ENCODE measurements at regions not wholly inside any gene's neighbourhood (a gene's known extent, or its start where the extent isn't known, plus 50 kb on each side); places are given as distances from the start of the nearest gene placed in this dataset.
A peak's percentile ranks its signal among the peaks of the same experiment; 100 is the strongest.

DNA sequence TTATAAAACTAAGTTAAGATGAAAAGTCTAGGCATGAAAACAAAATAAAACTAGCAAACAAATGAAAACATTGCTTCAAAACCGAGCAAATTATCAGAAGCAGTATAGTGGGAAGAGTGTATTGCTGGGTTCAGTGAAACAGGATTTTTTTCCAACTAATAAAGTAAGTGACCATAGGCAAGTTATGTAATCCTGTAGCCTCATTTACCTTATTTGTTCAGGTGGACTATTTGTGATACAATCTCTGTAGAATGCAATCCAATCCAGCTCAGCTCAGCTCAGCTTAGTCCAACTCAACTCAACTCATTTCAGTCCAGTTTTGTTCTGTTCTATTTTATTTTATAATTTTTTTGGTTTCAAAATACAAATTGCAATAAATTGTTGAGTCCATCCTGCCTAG is 276.7 kb upstream of the LRIG3 start:
- no peak for DNase-seq

DNA sequence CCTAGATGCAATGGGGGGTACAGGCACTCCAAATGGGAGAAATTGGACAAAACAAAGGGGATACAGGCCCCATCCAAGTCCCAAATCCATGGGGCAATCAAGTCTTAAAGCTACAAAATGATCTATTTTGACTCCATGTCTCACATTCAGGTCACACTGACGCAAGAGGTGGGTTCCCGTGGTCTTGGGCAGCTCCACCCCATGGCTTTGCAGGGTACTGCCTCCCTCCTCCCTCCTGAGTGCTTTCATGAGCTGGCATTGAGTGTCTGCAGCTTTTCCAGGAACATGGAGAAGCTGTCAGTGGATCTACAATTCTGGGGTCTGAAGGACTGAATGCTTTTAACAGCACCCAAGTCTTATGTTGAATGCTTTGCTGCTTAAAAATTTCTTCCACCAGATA is 274.5 kb upstream of the LRIG3 start:
- no peak for DNase-seq

DNA sequence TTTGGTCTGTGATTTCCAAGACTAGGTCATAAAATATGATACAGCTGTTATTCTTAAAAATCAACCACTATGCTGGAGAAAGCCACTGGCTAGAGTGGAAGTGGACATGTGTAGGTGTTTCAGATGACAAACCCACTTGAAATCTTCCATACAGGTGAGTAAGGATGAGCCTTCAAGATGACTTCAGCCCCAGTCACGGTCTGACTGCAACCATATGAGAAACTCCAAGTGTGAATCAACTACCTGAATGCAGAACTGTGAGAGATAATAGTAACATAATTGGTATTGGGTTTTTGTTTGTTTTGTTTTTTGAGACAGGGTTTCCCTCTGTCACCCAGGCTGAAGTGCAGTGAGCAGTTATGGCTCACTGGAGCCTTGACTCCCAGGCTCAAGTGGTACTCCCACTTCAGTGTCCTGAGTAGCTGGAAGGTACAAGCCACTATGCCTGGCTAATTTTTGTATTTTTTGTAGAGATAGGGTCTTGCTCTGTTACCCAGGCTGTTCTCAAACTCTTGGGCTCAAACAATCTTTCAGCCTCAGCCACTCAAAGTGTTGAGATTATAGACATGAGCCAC is 273.3 kb upstream of the LRIG3 start:
- no peak for DNase-seq

DNA sequence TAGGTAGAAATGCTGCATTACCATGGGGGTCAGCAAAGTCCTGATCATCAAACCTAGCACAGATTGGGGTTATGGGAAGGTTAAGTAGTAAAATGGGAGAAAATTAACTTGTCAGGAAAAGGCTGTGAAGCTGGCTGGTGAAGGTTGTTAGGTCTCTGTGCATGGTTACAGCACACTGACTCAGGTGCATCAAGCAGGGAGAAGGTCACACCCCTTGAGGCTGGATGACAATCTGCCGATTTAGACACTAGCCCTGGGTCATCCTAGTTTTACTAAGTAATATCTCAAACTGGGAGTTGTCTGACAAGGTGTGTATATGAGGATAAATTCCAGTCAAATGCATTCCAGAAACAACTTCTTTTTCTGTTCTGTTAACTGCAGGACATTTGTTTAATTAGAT is 271.1 kb upstream of the LRIG3 start:
- no peak for DNase-seq

DNA sequence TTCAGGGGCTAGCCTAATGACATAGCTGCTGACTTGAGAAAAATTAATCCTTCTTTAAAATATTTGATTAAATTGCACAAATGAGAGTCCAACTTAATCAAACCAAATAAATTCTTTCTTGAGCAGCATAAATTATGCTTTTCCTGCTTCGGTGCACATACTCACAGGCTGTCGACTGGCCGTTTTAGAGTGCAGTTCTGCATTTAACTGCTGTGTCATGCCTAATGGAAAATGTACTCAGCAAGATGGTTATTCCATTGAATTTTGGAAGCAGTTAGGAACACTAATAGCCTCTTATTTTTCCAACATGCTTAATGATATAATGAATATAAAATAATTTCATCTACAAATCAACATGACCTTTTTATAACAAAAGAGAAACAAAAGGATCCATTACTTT is 266.1 kb upstream of the LRIG3 start:
- no peak for DNase-seq

DNA sequence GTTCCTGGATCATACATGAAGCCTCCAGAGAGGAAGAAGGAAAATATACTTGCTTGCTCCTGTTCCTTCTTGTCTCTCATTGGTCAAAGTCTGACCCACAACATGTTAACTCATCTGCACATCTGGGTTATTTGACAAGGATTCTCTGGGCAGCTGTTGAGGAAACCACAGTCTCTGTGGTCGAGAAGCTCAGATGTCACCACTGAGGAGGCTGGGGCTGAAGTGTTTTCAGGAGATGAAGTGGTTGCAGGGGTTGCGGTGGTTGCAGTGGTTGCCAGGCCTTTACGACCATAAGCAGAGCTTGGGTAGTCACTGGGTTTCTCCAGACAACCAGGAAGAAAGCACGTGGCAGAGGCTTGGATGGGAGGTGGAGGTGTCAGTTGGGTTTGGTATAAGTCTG is 265.0 kb upstream of the LRIG3 start:
- DNase-seq: no peak

DNA sequence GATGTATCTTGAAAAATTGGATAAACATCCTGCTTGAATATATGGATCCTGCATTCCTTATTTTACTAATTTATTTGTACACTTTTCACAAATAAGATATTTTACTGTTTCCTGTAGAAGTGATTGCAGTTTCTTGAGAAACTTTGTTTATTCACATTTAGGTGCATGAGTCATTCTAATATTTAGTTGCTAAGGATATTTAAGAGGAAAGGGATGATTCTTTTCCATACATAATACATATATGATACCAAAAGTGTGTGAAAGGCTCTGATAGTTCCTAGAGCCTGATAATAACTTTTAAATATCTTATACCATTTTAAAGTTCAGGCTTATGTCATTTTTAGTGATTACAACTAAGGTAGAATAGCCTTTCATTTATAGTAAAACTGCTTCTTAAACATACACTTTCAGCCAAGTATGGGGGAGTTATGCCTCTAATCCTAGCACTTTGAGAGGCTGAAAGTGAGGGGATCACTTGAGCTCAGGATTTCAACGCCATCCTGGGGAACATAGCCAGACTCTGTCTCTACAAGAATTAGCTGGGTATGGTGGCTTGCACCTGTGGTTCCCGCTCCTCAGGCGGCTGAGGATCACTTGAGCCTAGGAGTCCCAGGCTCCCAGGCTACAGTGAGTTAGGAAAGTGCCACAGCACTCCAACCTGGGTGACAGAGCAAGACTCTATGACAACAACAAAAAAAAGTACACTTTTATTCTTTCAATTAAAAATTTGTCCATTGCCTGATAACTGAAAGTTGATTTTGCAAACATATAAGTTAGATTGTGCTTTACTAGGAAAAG is 262.6 kb upstream of the LRIG3 start:
- no peak for DNase-seq

DNA sequence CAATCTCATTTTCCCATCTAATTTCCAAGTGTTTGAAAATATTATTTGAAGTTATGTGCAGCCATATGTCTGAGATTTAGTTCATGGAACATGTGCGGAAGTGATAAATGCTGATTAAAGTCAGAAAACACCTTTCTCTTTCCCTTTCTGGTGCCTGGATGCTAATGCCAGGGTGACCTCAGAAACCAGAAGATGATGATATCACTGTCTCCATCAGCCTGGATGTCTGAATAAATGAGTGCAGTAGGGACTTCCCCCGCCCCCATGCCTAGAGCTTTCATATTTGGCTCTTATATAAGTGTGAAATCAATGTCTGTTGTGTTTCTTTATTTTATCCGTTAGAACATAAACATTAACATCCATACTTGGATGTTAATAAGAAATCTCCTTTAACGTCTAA is 261.9 kb upstream of the LRIG3 start:
- DNase-seq: no peak

DNA sequence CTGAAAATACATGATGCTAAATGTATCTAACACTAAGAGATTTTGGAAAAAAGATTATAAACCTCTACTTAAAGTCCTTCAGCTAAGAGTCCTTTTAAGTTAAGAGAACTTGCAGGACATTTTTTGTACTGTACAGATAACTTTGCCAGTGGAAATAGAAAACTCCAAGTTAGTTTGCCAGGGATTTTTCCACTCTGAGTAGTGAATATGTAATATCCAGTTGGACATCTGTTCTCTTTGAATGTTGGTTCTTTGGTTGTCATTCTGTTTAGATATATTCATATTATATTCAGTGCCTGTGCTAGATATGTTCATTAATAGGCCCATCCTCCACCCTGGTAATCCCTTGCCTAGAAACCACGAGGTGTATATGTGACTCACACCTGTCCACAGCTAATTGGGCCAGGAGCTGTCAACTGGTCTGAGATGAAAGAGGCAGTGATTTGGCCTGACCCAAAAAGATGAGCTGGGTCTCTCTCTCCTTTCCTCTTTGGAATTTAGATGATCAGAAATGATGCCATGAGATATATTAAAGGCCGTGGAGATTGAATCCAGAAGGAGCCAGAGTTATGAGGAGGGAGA is 261.0 kb upstream of the LRIG3 start:
- no peak for DNase-seq

DNA sequence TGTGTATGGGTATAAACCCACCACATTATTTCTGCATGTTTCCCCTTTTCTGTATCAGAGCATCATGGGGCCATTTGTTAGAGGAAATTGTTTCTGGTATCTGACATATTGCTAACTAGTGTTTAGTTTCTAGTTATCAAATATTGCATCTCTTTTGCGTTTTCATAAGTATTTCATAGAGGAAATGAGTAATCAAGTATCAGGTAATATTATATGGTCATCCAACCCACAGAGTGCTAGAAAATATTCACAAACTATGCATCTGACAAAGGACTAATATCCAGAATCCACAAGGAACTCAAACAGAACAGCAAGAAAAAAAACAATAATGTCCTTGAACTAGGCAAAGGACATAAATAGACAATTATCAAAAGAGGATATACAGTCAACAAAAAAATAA is 258.9 kb upstream of the LRIG3 start:
- DNase-seq: no peak

DNA sequence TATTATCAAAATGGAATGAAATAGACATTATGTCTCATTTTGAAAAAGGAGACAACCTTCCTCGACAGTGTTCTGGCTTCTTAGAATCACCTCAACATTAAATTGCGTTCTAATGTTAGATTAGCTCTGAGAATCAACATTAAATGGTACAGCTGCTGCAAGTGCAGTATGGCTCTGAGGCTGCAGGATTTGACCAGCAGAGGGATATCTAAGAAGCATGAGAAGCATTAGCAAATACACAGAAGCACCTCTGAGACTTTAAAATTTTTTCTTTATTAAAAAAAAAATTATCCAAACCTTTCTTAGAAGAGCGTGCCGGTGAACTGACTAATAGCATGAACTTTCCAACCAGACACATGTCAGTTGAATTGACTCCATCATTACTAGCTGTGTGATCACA is 253.4 kb upstream of the LRIG3 start:
- DNase-seq: no peak

DNA sequence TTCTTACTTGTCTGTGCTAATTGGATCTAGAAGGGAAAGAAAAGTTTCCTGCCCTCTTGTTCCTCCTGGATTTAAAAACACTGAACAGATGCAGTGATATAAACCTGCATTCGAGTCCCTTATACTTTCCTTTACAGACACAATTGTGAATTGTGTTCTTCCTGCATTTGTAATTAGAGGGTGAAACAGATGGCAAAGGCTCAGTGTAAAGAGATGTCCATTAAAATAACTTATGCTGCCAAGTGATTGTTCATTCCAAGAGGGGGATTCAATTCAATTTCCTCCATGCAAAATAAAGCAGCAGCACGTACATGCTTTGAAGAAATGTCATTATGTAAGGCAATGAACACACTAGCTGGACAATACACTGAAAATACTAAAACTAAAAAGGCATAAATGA is 248.3 kb upstream of the LRIG3 start:
- no peak for DNase-seq

DNA sequence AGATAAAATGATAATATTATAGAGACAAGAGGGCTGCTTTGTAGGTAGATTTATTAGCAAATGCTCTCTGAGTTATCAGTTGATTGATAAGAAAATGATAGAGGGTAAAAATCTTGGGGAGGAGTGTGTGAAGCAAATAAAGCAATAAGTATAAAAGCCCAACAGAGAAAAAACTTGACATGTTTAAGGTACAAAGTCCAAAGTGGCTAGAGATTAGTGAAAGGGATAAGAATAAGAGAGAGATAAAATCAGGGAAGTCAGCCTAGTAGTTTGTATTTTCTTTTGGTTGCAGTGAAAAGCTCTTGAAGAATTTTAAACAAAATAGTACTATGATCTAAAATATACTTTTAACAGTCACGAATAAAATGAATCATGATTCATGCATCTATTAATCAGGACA is 246.2 kb upstream of the LRIG3 start:
- DNase-seq: no peak

DNA sequence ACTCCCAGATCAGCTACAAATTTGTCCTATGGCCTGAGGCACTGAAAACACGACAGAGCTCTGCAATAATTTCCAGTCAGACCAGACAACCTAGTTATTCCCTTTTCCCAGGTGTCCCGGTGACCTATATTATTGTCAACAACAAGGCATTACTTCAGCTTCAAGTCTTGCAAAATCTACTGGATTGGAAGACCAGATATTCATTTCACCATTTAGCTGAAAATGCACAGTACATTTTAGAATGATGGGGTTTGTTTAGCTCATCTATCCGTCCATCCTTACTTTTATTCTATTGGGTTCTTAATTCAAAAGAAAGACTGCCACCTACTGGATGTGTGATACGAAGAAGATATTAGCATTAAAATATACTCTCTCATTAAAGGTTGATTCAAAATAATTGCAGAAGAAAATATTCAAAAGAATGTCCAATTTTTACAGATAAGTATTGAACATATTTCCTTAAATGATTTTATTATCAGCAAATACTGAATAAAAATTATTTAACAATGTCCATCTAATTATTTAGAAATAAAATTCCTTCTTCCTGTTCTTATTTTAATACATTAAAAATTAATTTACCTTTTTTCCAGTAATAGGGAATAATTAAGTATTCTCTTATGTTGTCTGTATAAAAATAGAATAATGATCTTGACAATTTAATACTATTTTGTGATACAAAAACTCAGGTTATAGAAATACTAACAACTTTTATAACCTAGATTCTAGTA is 244.9 kb upstream of the LRIG3 start:
- peak in 1 of 2 experiments; percentile 35 for DNase-seq

DNA sequence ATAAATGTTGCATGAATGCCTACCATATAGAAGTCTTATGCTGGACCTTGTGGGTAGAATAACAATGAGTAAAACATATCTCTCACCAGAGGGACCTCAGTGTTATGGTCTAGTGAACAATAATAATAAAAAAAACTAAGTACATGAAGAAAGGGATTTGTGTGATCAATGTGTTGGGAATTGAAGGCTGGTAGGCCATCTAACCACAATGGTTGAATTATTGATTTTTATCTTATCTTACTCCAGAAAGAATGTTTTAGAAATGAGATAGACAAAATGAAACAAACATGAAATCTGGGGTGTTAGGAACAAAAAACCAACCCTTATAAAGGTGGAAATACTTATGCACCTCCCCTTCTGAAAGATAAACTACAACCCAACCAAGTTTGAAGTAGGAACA is 243.9 kb upstream of the LRIG3 start:
- no peak for DNase-seq

DNA sequence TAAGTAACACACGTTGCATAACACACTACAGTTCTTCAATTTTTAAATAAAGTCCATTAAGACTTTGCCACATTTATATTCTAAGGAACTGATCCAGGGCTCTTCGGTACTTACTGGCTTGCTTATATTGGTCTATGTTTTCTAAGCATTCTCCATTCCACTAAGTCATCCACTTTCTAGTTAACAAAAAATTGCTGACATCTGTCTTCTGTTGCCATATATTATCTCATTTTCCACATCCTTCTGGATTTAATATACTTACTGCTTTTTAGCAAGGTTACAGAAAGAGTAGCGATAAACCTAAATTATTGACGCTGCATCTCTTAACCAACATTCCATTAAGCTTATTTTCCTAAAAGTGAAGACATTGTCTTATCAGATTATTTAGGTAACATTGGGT is 238.4 kb upstream of the LRIG3 start:
- no peak for DNase-seq

DNA sequence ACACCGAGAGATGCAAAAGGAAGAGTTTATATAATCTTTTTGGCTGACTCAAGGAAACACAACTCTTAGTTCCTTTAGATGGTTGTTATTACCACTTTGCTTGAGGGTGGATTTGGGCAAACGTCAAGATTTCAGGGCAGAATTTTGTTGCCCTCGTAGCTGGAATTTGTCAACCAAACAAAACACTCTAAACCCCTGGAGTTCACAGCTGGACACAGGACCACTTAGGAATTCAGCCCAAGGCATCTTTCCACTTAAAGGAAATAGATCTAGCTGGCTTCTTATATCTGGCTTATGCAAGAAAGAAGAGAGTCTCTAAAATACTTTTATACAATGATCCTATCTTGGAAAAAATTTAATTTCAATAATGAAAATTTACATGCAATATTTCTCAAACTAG is 237.8 kb upstream of the LRIG3 start:
- no peak for DNase-seq

DNA sequence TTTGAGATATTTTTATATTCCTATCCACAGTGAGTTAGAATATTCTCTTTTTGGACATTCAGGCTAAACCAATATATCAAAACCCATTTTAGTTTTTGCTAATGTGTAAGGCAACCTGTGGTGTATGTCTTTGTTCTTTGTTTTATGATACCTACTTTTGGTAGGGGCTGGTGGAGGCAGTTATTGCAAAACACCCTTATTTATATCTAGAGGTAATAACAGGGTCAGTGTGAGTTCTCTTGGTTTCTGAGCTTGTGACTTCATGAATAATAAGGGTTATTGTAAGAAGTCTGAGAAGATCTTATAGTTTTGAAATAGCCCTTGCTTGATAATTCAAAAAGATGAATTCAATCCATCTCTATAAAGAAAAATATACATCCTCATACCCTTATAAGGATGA is 235.1 kb upstream of the LRIG3 start:
- DNase-seq: no peak

DNA sequence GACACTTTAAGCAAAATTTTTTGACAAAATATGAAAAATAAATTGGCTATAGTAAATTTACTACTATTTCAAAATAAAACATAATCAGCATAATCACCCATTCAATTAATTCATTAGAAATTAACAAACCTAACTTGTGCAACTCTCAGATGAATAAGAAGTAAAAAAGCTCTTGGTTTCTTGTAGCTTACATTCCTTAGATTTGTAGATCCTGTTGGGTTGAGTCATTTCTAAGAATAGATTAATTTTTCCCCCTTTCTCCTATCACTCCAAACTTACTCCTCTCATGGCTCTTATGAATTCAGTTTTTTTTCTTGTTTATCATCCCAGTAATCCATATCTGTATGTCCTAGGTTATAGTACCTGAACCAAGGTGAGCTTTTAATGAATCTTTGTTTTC is 230.9 kb upstream of the LRIG3 start:
- DNase-seq: no peak

DNA sequence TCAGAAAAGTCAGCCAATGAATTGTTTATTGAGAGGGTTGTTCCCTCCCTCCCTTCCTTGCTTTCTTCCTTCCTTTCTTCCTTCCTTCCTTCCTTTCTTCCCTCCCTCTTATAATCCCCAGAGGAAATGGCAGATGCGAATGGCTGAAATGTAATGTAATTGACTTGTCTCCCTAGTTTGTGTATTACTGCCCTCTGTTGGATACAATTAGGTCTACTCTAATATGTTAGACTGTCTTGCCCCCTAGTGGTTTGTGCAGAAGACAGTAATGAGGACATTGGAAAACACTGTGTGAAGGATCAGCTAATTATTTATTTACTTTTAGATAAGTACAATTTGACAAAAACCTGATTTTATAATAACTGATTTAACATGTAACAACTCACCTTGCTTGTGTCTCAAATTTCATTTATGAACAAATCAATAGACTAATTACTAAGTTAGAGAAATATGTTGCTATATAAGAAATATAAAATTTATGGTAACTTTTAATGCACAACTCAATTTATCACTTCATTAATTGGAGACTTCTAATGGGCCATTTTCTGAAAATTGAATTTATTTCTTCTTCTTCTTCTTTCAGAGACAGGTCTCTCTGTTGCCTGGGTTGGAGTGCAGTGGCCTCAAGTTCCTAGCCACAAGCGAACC is 229.8 kb upstream of the LRIG3 start:
- DNase-seq: peak; percentile 57 to 87

DNA sequence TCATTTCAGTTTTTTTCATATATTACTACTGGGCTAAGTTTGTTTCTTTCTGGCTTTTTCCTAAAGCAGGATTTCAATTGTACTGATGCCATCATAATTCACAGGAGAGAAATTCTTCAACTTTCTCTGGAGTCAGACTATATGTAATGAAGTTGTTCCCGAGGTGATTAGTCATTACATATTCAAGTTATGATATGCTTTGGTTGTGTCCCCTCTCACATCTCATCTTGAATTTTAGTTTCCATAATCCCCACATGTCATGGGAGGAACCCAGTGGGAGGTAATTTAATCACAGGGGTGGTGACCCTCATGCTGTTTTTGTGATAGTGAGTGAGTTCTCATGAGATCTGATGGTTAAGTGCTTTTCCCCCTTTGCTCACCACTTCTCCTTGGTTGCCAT is 227.5 kb upstream of the LRIG3 start:
- DNase-seq: no peak

DNA sequence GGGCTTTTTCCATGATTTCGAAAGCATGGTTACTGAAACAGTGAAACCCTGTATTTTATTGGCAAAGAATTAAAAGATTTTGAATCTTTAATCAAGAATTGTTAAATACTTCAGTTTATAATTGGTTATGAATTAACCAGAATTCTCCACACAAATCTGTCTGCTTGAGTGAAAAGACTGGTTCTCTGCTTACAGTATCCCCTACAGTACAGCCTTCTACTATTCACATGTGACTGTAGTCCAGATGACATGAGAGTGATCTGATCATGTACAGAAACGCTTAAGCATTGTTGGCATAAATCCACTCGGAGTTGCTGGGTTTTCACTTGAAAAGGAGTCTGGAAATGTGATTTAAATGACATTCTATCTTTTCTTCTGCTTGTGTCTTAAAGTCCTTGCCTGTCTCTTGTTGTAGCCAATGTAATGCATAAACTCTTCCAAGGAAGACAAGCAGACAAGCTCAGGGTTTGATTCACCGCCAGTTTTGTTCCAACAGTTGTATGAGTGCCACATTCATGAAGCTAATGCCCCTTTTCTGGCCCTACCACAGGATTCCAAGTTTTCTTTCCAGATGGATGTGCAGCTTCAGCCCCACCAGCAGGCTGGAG is 222.0 kb upstream of the LRIG3 start:
- no peak for DNase-seq

DNA sequence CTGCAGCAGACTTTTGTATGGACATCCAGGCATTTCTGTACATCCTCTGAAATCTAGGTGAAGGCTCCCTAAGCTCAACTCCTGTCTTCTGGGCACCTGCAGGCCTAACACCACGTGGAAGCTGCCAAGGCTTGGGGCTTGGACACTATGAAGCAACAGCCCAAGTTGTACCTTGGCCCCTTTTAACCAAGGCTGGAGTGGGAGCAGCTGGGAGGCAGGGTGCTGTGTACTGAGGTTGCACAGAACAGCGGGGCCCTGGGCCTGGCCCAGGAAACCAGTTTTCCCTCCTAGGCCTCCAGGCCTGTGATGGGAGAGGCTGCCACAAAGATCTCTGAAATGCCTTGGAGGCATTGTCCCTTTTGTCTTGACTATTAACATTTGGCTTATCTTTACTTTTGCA is 214.4 kb upstream of the LRIG3 start:
- DNase-seq: no peak
